ENCODE measurements at regions not wholly inside any gene's neighbourhood (a gene's known extent, or its start where the extent isn't known, plus 50 kb on each side); places are given as distances from the start of the nearest gene placed in this dataset.

DNA sequence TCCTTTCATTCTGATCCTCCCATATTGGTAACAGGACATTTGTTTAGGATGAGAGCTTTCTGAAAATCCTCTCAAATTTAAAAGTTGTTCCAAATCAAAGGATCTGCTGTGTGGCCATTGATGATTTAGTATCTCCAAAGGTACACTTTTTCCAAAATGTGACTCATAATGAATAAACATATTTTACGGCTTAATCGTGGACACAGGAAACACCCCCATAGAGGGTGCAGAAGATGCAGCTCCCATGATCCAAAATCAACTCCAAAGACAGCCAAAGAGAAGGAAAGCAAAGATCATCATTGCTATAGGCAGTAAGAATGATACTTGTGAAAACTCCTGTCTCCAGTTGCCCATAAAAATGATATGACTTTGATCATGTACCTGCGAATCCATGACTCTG is 239.7 kb downstream of the PIK3R1 start:
- Histone ChIP-seq H2AFZ (no peak overlapping the region), H3K9me2 (ENCODE audit: insufficient read depth) (peaks cover 4% of the 10 kb centered on the region; the same call in 1 of the 2 replicates), H3K79me2 (replicated peaks; ENCODE audit: insufficient read depth) (no peaks in the 10 kb centered on the region), H3K27me3 (ENCODE audit: insufficient read depth) (no peaks in the 10 kb centered on the region), H3K36me3 (ENCODE audit: insufficient read depth) (no peaks in the 10 kb centered on the region; the same call in 1 of the 2 replicates), H3F3A (replicated peaks; ENCODE audit: low read depth) (no peaks in the 10 kb centered on the region), H3K4me1 (ENCODE audit: insufficient read depth) (peaks cover 12% of the 10 kb centered on the region), H4K20me1 (replicated peaks; ENCODE audit: insufficient read depth) (no peaks in the 10 kb centered on the region), H3K4me3 (no peak overlapping the region), H3K4me2 (no peak overlapping the region), H3K27ac (ENCODE audit: low read depth) (no peak overlapping the region)
- ATAC-seq = no peak
- DNase-seq (ENCODE audit: low spot score) = no peak
- Mint-ChIP-seq H3K4me3 (no peak overlapping the region), H3K27ac (no peak overlapping the region), H3K27me3 (ENCODE audit: insufficient read depth, low read depth, poor library complexity) (no peaks in the 10 kb centered on the region), H3K36me3 (ENCODE audit: low read depth) (peaks cover 10% of the 10 kb centered on the region; the same call in 2 of the 3 replicates), H3K4me1 (peaks cover 14% of the 10 kb centered on the region), H3K9me3 (peaks cover 16% of the 10 kb centered on the region)
- TF ChIP-seq ETS1 (IDR thresholded peaks at IDR 0.05) (no peak), POLR2AphosphoS5 (IDR thresholded peaks at IDR 0.05; ENCODE audit: low read depth) (no peak), NANOG (IDR thresholded peaks at IDR 0.05; ENCODE audit: borderline replicate concordance) (no peak), ZNF462 (CRISPR knock-in tag; IDR thresholded peaks at IDR 0.05) (no peak), EZH2phosphoT487 (IDR thresholded peaks at IDR 0.05; ENCODE audit: unreplicated experiment) (no peak), STAT1 (IDR thresholded peaks at IDR 0.05; ENCODE audit: unreplicated experiment) (no peak), CREB1 (CRISPR knock-in tag; IDR thresholded peaks at IDR 0.05; ENCODE audit: low read depth) (no peak), EZH2 (IDR thresholded peaks at IDR 0.05; ENCODE audit: low read depth, unreplicated experiment) (no peak), ZNF114 (CRISPR knock-in tag; IDR thresholded peaks at IDR 0.05) (no peak), ZNF331 (CRISPR knock-in tag; IDR thresholded peaks at IDR 0.05; ENCODE audit: low read depth) (no peak), CTCF (conservative IDR thresholded peaks at IDR 0.05; ENCODE audit: low read depth in 2 of 2) (no peak), JUNB (IDR thresholded peaks at IDR 0.05; ENCODE audit: unreplicated experiment) (no peak)
- TF ChIP-seq, protein P1, sequence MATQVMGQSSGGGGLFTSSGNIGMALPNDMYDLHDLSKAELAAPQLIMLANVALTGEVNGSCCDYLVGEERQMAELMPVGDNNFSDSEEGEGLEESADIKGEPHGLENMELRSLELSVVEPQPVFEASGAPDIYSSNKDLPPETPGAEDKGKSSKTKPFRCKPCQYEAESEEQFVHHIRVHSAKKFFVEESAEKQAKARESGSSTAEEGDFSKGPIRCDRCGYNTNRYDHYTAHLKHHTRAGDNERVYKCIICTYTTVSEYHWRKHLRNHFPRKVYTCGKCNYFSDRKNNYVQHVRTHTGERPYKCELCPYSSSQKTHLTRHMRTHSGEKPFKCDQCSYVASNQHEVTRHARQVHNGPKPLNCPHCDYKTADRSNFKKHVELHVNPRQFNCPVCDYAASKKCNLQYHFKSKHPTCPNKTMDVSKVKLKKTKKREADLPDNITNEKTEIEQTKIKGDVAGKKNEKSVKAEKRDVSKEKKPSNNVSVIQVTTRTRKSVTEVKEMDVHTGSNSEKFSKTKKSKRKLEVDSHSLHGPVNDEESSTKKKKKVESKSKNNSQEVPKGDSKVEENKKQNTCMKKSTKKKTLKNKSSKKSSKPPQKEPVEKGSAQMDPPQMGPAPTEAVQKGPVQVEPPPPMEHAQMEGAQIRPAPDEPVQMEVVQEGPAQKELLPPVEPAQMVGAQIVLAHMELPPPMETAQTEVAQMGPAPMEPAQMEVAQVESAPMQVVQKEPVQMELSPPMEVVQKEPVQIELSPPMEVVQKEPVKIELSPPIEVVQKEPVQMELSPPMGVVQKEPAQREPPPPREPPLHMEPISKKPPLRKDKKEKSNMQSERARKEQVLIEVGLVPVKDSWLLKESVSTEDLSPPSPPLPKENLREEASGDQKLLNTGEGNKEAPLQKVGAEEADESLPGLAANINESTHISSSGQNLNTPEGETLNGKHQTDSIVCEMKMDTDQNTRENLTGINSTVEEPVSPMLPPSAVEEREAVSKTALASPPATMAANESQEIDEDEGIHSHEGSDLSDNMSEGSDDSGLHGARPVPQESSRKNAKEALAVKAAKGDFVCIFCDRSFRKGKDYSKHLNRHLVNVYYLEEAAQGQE (IDR thresholded peaks at IDR 0.05; ENCODE audit: unreplicated experiment) = no peak

All from GM23338 (cell line).